A549 (cell line): ENCODE measurements at regions not wholly inside any gene's neighbourhood (a gene's known extent, or its start where the extent isn't known, plus 50 kb on each side); places are given as distances from the start of the nearest gene placed in this dataset.

Experiments
- BHLHE40 ChIP-seq: IDR thresholded peaks from 2 replicates; pipeline ENCODE4 v1.6.1; 2012; ENCODE audit warnings: low read depth, low read length, inconsistent platforms
- CTCF ChIP-seq: fragments of >200 bp; sonication (Bioruptor Twin); formaldehyde crosslinking; IDR thresholded peaks from 3 replicates; pipeline ENCODE4 v1.5.1; 2016
- GATA3 ChIP-seq: IDR thresholded peaks from 2 replicates; pipeline ENCODE4 v1.6.1; 2012; ENCODE audit warnings: borderline replicate concordance
- HOXA7 ChIP-seq: fragments of 250-450 bp; sonication (Bioruptor Pico); IDR thresholded peaks from 2 replicates; pipeline ENCODE4 v1.5.0; 2020; ENCODE audit warnings: mild to moderate bottlenecking, moderate library complexity
- KDM1A ChIP-seq: fragments of 200-600 bp; sonication (generic); IDR thresholded peaks from 2 replicates; pipeline ENCODE4 v1.6.1; 2016; ENCODE audit warnings: low read depth, mild to moderate bottlenecking
- MYC ChIP-seq: IDR thresholded peaks from 2 replicates; pipeline ENCODE4 v1.6.1; 2012; ENCODE audit warnings: mild to moderate bottlenecking, inconsistent platforms, low read length, improper control_type of control experiment, borderline replicate concordance
- NR3C1 ChIP-seq: fragments of >200 bp; sonication (Bioruptor Twin); formaldehyde crosslinking; IDR thresholded peaks from 3 replicates; pipeline ENCODE4 v1.6.1; 2017
- USF2 ChIP-seq: fragments of 450-650 bp; IDR thresholded peaks from 2 replicates; pipeline ENCODE4 v1.6.1; 2014; ENCODE audit warnings: antibody characterized with exemption

GRCh38 chr3:118782755-118783202 is 251.9 kb downstream of the IGSF11 start:
- TF ChIP-seq BHLHE40, result no peak
- no peak for TF ChIP-seq MYC
- no peak for TF ChIP-seq CTCF
- TF ChIP-seq GATA3, result no peak
- no peak for TF ChIP-seq KDM1A
- no peak for TF ChIP-seq NR3C1
- TF ChIP-seq HOXA7 (CRISPR knock-in tag), result no peak
- TF ChIP-seq USF2, result no peak
